GM19397 (cell line): ENCODE measurements at regions not wholly inside any gene's neighbourhood (a gene's known extent, or its start where the extent isn't known, plus 50 kb on each side); places are given as distances from the start of the nearest gene placed in this dataset.

ENCODE experiments used
- ATAC-seq: cut with Tn5 transposase; IDR thresholded peaks from one replicate; pipeline ENCODE4 v1.9.1; 2021; ENCODE audit warnings: mild to moderate bottlenecking, moderate library complexity; ENCODE audit not compliant: unreplicated experiment

- ATAC-seq = no peak
Observed at GRCh38 chr2:6443061-6443823, 422.5 kb downstream of the CMPK2 start.

GRCh38 chr2:6444514-6444913 lies 421.2 kb downstream of the CMPK2 start:
- no peak for ATAC-seq

GRCh38 chr2:6445156-6445555 lies 420.6 kb downstream of the CMPK2 start:
- no peak for ATAC-seq

- ATAC-seq = no peak
Observed at GRCh38 chr2:6446938-6447608, 418.6 kb downstream of the CMPK2 start.

GRCh38 chr2:6448893-6449292 lies 416.8 kb downstream of the CMPK2 start:
- ATAC-seq = no peak

GRCh38 chr2:6449343-6449742 lies 416.4 kb downstream of the CMPK2 start:
- no peak for ATAC-seq

GRCh38 chr2:6452702-6453481 lies 412.8 kb downstream of the CMPK2 start:
- no peak for ATAC-seq

GRCh38 chr2:6454286-6454990 lies 411.3 kb downstream of the CMPK2 start:
- ATAC-seq = no peak

GRCh38 chr2:6459138-6459537 lies 406.6 kb downstream of the CMPK2 start:
- ATAC-seq = no peak

GRCh38 chr2:6470518-6470917 lies 395.2 kb downstream of the CMPK2 start:
- ATAC-seq = no peak

- no peak for ATAC-seq
Observed at GRCh38 chr2:6471419-6471818, 394.3 kb downstream of the CMPK2 start.

- ATAC-seq = no peak
Observed at GRCh38 chr2:6474161-6475140, 391.3 kb downstream of the CMPK2 start.

GRCh38 chr2:6475155-6475940 lies 390.4 kb downstream of the CMPK2 start:
- no peak for ATAC-seq

- no peak for ATAC-seq
Observed at GRCh38 chr2:6480514-6480913, 385.2 kb downstream of the CMPK2 start.

GRCh38 chr2:6482256-6482655 lies 383.5 kb downstream of the CMPK2 start:
- ATAC-seq = no peak

- no peak for ATAC-seq
Observed at GRCh38 chr2:6487765-6488164, 377.9 kb downstream of the CMPK2 start.

GRCh38 chr2:6492573-6492972 lies 373.1 kb downstream of the CMPK2 start:
- no peak for ATAC-seq

- ATAC-seq = no peak
Observed at GRCh38 chr2:6493266-6493665, 372.4 kb downstream of the CMPK2 start.

- no peak for ATAC-seq
Observed at GRCh38 chr2:6493669-6494068, 372.0 kb downstream of the CMPK2 start.
